GM23338 (cell line): ENCODE measurements at regions not wholly inside any gene's neighbourhood (a gene's known extent, or its start where the extent isn't known, plus 50 kb on each side); places are given as distances from the start of the nearest gene placed in this dataset.

ENCODE experiments used
- ATAC-seq: fragments of 200-7000 bp; cut with Tn5 transposase; 3 replicates; pipeline ENCODE4 v1.9.1; 2020
- DNase-seq: peaks from one replicate; pipeline ENCODE4 v3.0.0-alpha.2; 2015; ENCODE audit warnings: low spot score
- H2AFZ ChIP-seq: fragments of 200-600 bp; sonication (generic); 2 replicates; pipeline ENCODE4 v1.8.0; 2016; ENCODE audit warnings: antibody characterized with exemption, mild to moderate bottlenecking, moderate library complexity
- H3F3A ChIP-seq: fragments of 200-600 bp; sonication (generic); replicated peaks from 2 replicates; pipeline ENCODE4 v1.8.0; 2017; ENCODE audit warnings: antibody characterized with exemption, mixed run types, low read depth
- H3K27ac ChIP-seq: fragments of 200-600 bp; sonication (generic); 2 replicates; pipeline ENCODE4 v1.6.1; 2016; ENCODE audit warnings: low read depth
- H3K27me3 ChIP-seq: fragments of 200-600 bp; sonication (generic); 2 replicates; pipeline ENCODE4 v1.8.0; 2016; ENCODE audit warnings: mild to moderate bottlenecking, mixed run types, moderate library complexity; ENCODE audit not compliant: insufficient read depth
- H3K36me3 ChIP-seq: fragments of 200-600 bp; sonication (generic); 2 replicates; pipeline ENCODE4 v1.8.0; 2016; ENCODE audit warnings: mild to moderate bottlenecking; ENCODE audit not compliant: insufficient read depth
- H3K4me1 ChIP-seq: fragments of 200-600 bp; sonication (generic); 2 replicates; pipeline ENCODE4 v1.8.0; 2016; ENCODE audit warnings: mild to moderate bottlenecking, moderate library complexity; ENCODE audit not compliant: insufficient read depth
- H3K4me2 ChIP-seq: fragments of 200-600 bp; sonication (generic); 2 replicates; pipeline ENCODE4 v1.7.1; 2017; ENCODE audit warnings: mixed run types
- H3K4me3 ChIP-seq: fragments of 200-600 bp; sonication (generic); 2 replicates; pipeline ENCODE4 v1.6.1; 2016; ENCODE audit warnings: mixed run types
- H3K79me2 ChIP-seq: fragments of 200-600 bp; sonication (generic); replicated peaks from 2 replicates; pipeline ENCODE4 v1.8.0; 2017; ENCODE audit warnings: mild to moderate bottlenecking; ENCODE audit not compliant: insufficient read depth
- H3K9me2 ChIP-seq: fragments of 200-600 bp; sonication (generic); 2 replicates; pipeline ENCODE4 v1.8.0; 2017; ENCODE audit not compliant: insufficient read depth
- H4K20me1 ChIP-seq: fragments of 200-600 bp; sonication (generic); replicated peaks from 2 replicates; pipeline ENCODE4 v1.8.0; 2017; ENCODE audit warnings: mild to moderate bottlenecking; ENCODE audit not compliant: insufficient read depth
- H3K27ac Mint-ChIP-seq: 2 replicates; pipeline ENCODE4 v1.8.0; 2020; ENCODE audit warnings: inconsistent platforms, mild to moderate bottlenecking, moderate library complexity, mixed read lengths
- H3K27me3 Mint-ChIP-seq: 3 replicates; pipeline ENCODE4 v1.8.0; 2022; ENCODE audit warnings: low read depth, mild to moderate bottlenecking, moderate library complexity, mixed read lengths, inconsistent platforms; ENCODE audit not compliant: insufficient read depth, poor library complexity
- H3K36me3 Mint-ChIP-seq: 3 replicates; pipeline ENCODE4 v1.8.0; 2021; ENCODE audit warnings: low read depth, mild to moderate bottlenecking, inconsistent platforms, moderate library complexity, mixed read lengths
- H3K4me1 Mint-ChIP-seq: 3 replicates; pipeline ENCODE4 v1.8.0; 2020; ENCODE audit warnings: mild to moderate bottlenecking, inconsistent platforms, mixed read lengths
- H3K4me3 Mint-ChIP-seq: 3 replicates; pipeline ENCODE4 v1.8.0; 2021; ENCODE audit warnings: moderate library complexity, mild to moderate bottlenecking, inconsistent platforms, mixed read lengths
- H3K9me3 Mint-ChIP-seq: 3 replicates; pipeline ENCODE4 v1.8.0; 2020; ENCODE audit warnings: moderate library complexity, mild to moderate bottlenecking, inconsistent platforms, mixed read lengths
- CREB1 ChIP-seq: fragments of 250-450 bp; sonication (Bioruptor Pico); IDR thresholded peaks from 2 replicates; pipeline ENCODE4 v1.5.0; 2020; ENCODE audit warnings: low read depth, mild to moderate bottlenecking, moderate library complexity
- EZH2 ChIP-seq: fragments of 200-600 bp; sonication (generic); IDR thresholded peaks from one replicate; pipeline ENCODE4 v1.8.0; 2017; ENCODE audit warnings: antibody characterized with exemption, mild to moderate bottlenecking, low read depth; ENCODE audit not compliant: unreplicated experiment
- EZH2phosphoT487 ChIP-seq: fragments of 200-600 bp; sonication (generic); IDR thresholded peaks from one replicate; pipeline ENCODE4 v1.8.1; 2018; ENCODE audit warnings: antibody characterized with exemption; ENCODE audit not compliant: unreplicated experiment
- JUNB ChIP-seq: IDR thresholded peaks from one replicate; pipeline ENCODE4 v1.6.1; 2016; ENCODE audit warnings: antibody characterized with exemption; ENCODE audit not compliant: unreplicated experiment
- NANOG ChIP-seq: IDR thresholded peaks from 2 replicates; pipeline ENCODE4 v1.6.1; 2016; ENCODE audit warnings: antibody characterized with exemption, borderline replicate concordance
- POLR2AphosphoS5 ChIP-seq: IDR thresholded peaks from 2 replicates; pipeline ENCODE4 v1.6.1; 2016; ENCODE audit warnings: antibody characterized with exemption, low read depth
- STAT1 ChIP-seq: IDR thresholded peaks from one replicate; pipeline ENCODE4 v1.6.1; 2016; ENCODE audit warnings: antibody characterized with exemption; ENCODE audit not compliant: unreplicated experiment
- ZNF114 ChIP-seq: fragments of 250-450 bp; sonication (Bioruptor Pico); IDR thresholded peaks from 2 replicates; pipeline ENCODE4 v1.5.0; 2020; ENCODE audit warnings: mild to moderate bottlenecking, moderate library complexity
- ZNF331 ChIP-seq: fragments of 250-450 bp; sonication (Bioruptor Pico); IDR thresholded peaks from 2 replicates; pipeline ENCODE4 v1.5.0; 2020; ENCODE audit warnings: low read depth, mild to moderate bottlenecking, moderate library complexity
- TF ChIP-seq, protein P1 (sequence below): IDR thresholded peaks from 2 replicates; pipeline ENCODE4 v1.6.1; 2016; ENCODE audit warnings: antibody characterized with exemption
- TF ChIP-seq, protein P2 (sequence below): fragments of 250-450 bp; sonication (Bioruptor Pico); IDR thresholded peaks from 2 replicates; pipeline ENCODE4 v1.5.0; 2020; ENCODE audit warnings: mild to moderate bottlenecking, moderate library complexity
- TF ChIP-seq, protein P3 (sequence below), 2 experiments: fragments of 200-600 bp in 1 of 2; sonication (generic) in 1 of 2; conservative IDR thresholded peaks; 2 replicates each; pipeline versions ENCODE4 v1.5.1 to v1.6.1; 2016 to 2017; ENCODE audit warnings: antibody characterized with exemption in 2 of 2, low read depth in 2 of 2, mild to moderate bottlenecking in 2 of 2, moderate library complexity in 1 of 2
- TF ChIP-seq, protein P4 (sequence below): IDR thresholded peaks from one replicate; pipeline ENCODE4 v1.6.1; 2018; ENCODE audit warnings: antibody characterized with exemption; ENCODE audit not compliant: unreplicated experiment

DNA sequence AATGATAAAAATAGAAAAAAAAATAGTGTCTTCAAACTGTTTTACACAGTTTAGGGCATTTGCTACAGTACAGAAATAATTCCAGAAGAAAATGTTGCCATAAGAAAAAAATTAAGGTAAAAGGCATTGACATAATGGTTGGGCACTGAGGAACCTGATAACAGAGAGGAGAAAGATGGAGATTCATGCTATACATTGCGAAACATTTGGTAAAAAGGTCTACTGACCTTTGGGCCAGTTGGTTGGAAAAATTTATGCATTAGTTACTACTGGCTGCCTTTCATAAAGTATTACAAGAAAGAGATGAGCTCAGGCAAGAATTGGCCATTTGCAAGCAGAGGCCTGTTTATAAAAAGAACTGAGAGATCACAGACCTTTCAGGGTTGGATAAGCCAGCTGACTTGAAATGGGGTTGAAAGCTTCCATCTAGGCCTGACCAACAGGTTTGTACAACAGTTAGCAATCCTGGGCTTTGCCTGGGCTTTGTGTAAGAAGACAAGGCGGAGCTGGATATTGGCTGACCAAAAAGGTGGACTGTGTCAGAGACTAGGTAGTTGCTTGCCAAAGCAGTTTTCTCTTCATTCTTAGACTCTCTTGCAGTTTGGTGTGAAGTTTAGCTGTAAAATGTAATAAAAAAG, 166.6 kb upstream of the MCTP2 start:
- H3K4me2 ChIP-seq: no peak overlapping the region
- no peak overlapping the region for H3K27ac Mint-ChIP-seq
- no peaks in the 10 kb centered on the region for H3K4me1 Mint-ChIP-seq
- TF ChIP-seq EZH2 (no peak), POLR2AphosphoS5 (no peak), ZNF331 (CRISPR knock-in tag) (no peak), EZH2phosphoT487 (no peak), STAT1 (no peak), ZNF114 (CRISPR knock-in tag) (no peak), JUNB (no peak), CREB1 (CRISPR knock-in tag) (no peak), NANOG (no peak)
- TF ChIP-seq, protein P1, sequence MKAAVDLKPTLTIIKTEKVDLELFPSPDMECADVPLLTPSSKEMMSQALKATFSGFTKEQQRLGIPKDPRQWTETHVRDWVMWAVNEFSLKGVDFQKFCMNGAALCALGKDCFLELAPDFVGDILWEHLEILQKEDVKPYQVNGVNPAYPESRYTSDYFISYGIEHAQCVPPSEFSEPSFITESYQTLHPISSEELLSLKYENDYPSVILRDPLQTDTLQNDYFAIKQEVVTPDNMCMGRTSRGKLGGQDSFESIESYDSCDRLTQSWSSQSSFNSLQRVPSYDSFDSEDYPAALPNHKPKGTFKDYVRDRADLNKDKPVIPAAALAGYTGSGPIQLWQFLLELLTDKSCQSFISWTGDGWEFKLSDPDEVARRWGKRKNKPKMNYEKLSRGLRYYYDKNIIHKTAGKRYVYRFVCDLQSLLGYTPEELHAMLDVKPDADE: no peak
- TF ChIP-seq, protein P2, sequence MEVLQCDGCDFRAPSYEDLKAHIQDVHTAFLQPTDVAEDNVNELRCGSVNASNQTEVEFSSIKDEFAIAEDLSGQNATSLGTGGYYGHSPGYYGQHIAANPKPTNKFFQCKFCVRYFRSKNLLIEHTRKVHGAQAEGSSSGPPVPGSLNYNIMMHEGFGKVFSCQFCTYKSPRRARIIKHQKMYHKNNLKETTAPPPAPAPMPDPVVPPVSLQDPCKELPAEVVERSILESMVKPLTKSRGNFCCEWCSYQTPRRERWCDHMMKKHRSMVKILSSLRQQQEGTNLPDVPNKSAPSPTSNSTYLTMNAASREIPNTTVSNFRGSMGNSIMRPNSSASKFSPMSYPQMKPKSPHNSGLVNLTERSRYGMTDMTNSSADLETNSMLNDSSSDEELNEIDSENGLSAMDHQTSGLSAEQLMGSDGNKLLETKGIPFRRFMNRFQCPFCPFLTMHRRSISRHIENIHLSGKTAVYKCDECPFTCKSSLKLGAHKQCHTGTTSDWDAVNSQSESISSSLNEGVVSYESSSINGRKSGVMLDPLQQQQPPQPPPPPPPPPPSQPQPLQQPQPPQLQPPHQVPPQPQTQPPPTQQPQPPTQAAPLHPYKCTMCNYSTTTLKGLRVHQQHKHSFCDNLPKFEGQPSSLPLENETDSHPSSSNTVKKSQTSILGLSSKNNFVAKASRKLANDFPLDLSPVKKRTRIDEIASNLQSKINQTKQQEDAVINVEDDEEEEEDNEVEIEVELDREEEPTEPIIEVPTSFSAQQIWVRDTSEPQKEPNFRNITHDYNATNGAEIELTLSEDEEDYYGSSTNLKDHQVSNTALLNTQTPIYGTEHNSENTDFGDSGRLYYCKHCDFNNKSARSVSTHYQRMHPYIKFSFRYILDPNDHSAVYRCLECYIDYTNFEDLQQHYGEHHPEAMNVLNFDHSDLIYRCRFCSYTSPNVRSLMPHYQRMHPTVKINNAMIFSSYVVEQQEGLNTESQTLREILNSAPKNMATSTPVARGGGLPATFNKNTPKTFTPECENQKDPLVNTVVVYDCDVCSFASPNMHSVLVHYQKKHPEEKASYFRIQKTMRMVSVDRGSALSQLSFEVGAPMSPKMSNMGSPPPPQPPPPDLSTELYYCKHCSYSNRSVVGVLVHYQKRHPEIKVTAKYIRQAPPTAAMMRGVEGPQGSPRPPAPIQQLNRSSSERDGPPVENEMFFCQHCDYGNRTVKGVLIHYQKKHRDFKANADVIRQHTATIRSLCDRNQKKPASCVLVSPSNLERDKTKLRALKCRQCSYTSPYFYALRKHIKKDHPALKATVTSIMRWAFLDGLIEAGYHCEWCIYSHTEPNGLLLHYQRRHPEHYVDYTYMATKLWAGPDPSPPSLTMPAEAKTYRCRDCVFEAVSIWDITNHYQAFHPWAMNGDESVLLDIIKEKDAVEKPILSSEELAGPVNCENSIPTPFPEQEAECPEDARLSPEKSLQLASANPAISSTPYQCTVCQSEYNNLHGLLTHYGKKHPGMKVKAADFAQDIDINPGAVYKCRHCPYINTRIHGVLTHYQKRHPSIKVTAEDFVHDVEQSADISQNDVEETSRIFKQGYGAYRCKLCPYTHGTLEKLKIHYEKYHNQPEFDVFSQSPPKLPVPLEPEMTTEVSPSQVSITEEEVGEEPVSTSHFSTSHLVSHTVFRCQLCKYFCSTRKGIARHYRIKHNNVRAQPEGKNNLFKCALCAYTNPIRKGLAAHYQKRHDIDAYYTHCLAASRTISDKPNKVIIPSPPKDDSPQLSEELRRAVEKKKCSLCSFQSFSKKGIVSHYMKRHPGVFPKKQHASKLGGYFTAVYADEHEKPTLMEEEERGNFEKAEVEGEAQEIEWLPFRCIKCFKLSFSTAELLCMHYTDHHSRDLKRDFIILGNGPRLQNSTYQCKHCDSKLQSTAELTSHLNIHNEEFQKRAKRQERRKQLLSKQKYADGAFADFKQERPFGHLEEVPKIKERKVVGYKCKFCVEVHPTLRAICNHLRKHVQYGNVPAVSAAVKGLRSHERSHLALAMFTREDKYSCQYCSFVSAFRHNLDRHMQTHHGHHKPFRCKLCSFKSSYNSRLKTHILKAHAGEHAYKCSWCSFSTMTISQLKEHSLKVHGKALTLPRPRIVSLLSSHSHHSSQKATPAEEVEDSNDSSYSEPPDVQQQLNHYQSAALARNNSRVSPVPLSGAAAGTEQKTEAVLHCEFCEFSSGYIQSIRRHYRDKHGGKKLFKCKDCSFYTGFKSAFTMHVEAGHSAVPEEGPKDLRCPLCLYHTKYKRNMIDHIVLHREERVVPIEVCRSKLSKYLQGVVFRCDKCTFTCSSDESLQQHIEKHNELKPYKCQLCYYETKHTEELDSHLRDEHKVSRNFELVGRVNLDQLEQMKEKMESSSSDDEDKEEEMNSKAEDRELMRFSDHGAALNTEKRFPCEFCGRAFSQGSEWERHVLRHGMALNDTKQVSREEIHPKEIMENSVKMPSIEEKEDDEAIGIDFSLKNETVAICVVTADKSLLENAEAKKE (CRISPR knock-in tag): no peak
- TF ChIP-seq, protein P3, sequence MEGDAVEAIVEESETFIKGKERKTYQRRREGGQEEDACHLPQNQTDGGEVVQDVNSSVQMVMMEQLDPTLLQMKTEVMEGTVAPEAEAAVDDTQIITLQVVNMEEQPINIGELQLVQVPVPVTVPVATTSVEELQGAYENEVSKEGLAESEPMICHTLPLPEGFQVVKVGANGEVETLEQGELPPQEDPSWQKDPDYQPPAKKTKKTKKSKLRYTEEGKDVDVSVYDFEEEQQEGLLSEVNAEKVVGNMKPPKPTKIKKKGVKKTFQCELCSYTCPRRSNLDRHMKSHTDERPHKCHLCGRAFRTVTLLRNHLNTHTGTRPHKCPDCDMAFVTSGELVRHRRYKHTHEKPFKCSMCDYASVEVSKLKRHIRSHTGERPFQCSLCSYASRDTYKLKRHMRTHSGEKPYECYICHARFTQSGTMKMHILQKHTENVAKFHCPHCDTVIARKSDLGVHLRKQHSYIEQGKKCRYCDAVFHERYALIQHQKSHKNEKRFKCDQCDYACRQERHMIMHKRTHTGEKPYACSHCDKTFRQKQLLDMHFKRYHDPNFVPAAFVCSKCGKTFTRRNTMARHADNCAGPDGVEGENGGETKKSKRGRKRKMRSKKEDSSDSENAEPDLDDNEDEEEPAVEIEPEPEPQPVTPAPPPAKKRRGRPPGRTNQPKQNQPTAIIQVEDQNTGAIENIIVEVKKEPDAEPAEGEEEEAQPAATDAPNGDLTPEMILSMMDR (conservative IDR thresholded peaks at IDR 0.05; ENCODE audit: low read depth in 2 of 2): no peak
- TF ChIP-seq, protein P4, sequence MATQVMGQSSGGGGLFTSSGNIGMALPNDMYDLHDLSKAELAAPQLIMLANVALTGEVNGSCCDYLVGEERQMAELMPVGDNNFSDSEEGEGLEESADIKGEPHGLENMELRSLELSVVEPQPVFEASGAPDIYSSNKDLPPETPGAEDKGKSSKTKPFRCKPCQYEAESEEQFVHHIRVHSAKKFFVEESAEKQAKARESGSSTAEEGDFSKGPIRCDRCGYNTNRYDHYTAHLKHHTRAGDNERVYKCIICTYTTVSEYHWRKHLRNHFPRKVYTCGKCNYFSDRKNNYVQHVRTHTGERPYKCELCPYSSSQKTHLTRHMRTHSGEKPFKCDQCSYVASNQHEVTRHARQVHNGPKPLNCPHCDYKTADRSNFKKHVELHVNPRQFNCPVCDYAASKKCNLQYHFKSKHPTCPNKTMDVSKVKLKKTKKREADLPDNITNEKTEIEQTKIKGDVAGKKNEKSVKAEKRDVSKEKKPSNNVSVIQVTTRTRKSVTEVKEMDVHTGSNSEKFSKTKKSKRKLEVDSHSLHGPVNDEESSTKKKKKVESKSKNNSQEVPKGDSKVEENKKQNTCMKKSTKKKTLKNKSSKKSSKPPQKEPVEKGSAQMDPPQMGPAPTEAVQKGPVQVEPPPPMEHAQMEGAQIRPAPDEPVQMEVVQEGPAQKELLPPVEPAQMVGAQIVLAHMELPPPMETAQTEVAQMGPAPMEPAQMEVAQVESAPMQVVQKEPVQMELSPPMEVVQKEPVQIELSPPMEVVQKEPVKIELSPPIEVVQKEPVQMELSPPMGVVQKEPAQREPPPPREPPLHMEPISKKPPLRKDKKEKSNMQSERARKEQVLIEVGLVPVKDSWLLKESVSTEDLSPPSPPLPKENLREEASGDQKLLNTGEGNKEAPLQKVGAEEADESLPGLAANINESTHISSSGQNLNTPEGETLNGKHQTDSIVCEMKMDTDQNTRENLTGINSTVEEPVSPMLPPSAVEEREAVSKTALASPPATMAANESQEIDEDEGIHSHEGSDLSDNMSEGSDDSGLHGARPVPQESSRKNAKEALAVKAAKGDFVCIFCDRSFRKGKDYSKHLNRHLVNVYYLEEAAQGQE: no peak
- ATAC-seq: no peak
- no peaks in the 10 kb centered on the region for H3K79me2 ChIP-seq
- no peak overlapping the region for H2AFZ ChIP-seq
- H3K4me3 Mint-ChIP-seq: no peak overlapping the region
- H3K36me3 ChIP-seq: no peaks in the 10 kb centered on the region
- no peak overlapping the region for H3K27ac ChIP-seq
- H3K27me3 Mint-ChIP-seq: no peaks in the 10 kb centered on the region
- H3K4me3 ChIP-seq: no peak overlapping the region
- no peaks in the 10 kb centered on the region for H3K27me3 ChIP-seq
- DNase-seq: no peak
- H3K36me3 Mint-ChIP-seq: no peaks in the 10 kb centered on the region
- peaks cover 12% of the 10 kb centered on the region for H3K9me3 Mint-ChIP-seq
- no peaks in the 10 kb centered on the region for H3K4me1 ChIP-seq
- no peaks in the 10 kb centered on the region for H4K20me1 ChIP-seq
- no peaks in the 10 kb centered on the region for H3F3A ChIP-seq
- peaks cover 10% of the 10 kb centered on the region for H3K9me2 ChIP-seq
